Coronary artery (tissue), 2 donors: ENCODE measurements at regions not wholly inside any gene's neighbourhood (a gene's known extent, or its start where the extent isn't known, plus 50 kb on each side); places are given as distances from the start of the nearest gene placed in this dataset.
A peak's percentile ranks its signal among the peaks of the same experiment; 100 is the strongest.

ENCODE experiments used
- DNase-seq: peaks from one replicate; pipeline ENCODE4 v3.0.0-alpha.2; 2017; ENCODE audit warnings: low spot score
- H3K27ac ChIP-seq, 2 donors: fragments of 200-600 bp; sonication (generic); one replicate each; pipeline ENCODE4 v1.5.1; 2016 to 2019
- H3K4me3 ChIP-seq: fragments of 200-600 bp; sonication (generic); 2 replicates; pipeline ENCODE4 v1.5.1; 2016; ENCODE audit warnings: mild to moderate bottlenecking, moderate library complexity
- TF ChIP-seq, protein P1 (sequence below): fragments of 200-600 bp; sonication (generic); IDR thresholded peaks from one replicate; pipeline ENCODE4 v1.5.1; 2019; ENCODE audit warnings: antibody characterized with exemption

GRCh38 chr1:59128784-59129227 lies 168.1 kb upstream of the FGGY start:
- Histone ChIP-seq H3K4me3 (no peak overlapping the region), H3K27ac (no peak overlapping the region)
- TF ChIP-seq, protein P1, sequence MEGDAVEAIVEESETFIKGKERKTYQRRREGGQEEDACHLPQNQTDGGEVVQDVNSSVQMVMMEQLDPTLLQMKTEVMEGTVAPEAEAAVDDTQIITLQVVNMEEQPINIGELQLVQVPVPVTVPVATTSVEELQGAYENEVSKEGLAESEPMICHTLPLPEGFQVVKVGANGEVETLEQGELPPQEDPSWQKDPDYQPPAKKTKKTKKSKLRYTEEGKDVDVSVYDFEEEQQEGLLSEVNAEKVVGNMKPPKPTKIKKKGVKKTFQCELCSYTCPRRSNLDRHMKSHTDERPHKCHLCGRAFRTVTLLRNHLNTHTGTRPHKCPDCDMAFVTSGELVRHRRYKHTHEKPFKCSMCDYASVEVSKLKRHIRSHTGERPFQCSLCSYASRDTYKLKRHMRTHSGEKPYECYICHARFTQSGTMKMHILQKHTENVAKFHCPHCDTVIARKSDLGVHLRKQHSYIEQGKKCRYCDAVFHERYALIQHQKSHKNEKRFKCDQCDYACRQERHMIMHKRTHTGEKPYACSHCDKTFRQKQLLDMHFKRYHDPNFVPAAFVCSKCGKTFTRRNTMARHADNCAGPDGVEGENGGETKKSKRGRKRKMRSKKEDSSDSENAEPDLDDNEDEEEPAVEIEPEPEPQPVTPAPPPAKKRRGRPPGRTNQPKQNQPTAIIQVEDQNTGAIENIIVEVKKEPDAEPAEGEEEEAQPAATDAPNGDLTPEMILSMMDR: no peak
- no peak for DNase-seq

DNA sequence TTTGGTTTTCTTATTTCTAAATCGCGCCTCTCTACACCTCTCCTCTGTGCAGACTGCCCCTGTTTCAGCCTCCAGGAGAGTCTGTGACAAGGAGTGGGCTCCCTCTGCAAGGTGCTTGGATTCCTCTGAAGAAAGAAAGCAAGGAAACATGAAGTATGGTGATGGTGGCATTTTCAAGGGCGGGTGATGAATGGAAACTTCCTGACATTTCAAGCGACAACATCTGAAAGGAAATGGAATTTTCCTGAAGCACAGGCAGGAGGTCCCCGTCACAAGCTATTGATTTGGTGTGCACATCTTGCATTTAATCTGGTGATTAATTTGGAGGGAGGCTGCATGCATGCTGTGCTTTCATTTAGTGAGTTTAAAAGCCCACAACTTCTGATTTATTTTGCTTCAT lies 164.6 kb upstream of the FGGY start:
- no peak for DNase-seq
- H3K4me3 ChIP-seq: no peak overlapping the region
- no peak overlapping the region for H3K27ac ChIP-seq
- TF ChIP-seq, protein P1: no peak

GRCh38 chr1:59133997-59134396 lies 162.9 kb upstream of the FGGY start:
- TF ChIP-seq, protein P1: no peak
- Histone ChIP-seq H3K27ac (no peak overlapping the region), H3K4me3 (no peak overlapping the region)
- no peak for DNase-seq

GRCh38 chr1:59135761-59136255 lies 161.1 kb upstream of the FGGY start:
- Histone ChIP-seq H3K27ac (no peak overlapping the region), H3K4me3 (no peak overlapping the region)
- TF ChIP-seq, protein P1: no peak
- DNase-seq: no peak

DNA sequence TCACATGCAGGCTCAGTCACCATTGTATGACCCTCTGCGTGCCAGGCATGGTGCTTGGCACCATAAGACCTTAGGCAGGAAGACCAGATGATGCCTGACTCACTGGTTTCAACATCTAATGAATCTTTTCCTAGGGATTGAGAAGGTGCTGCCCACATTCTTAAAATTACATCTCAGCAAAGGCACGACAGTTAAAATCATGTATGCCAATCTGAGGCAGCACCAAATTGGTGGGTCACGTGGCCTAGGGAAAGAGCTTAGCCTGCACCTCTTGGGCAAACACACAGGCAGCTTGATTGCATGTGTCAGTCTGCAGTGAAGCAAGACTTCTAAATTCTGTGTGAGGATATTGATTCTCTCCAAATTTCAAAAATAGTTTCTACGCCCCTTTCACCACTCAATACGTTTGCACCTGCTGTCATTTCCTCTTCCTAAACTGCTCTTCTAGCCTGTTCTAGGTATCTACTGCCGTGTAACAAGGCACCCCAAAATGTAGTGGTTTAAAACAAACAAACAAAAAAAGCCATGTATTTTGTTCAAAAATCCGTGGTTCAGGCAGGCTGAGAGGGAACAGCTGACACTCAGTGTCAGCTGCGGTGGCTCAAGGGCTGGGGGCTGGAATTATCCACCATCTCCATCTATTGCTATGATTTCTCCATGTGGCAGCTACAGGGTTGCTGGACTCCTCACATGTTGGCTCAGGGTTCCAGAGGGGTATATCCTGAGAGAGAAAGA lies 160.2 kb upstream of the FGGY start:
- DNase-seq: no peak
- H3K4me3 ChIP-seq: no peak overlapping the region
- TF ChIP-seq, protein P1: no peak
- no peak overlapping the region for H3K27ac ChIP-seq

GRCh38 chr1:59137276-59137615 lies 159.6 kb upstream of the FGGY start:
- Histone ChIP-seq H3K4me3 (no peak overlapping the region), H3K27ac (no peak overlapping the region)
- DNase-seq: no peak
- TF ChIP-seq, protein P1: no peak

- H3K27ac ChIP-seq: peak overlapping the region in 1 of 2 donors; percentile 33
Observed at GRCh38 chr1:59137968-59138367, 158.9 kb upstream of the FGGY start.

More at GRCh38 chr1:59137968-59138367, 158.9 kb upstream of the FGGY start:
- DNase-seq: no peak
- TF ChIP-seq, protein P1: no peak
- no peak overlapping the region for H3K4me3 ChIP-seq
